OCI-LY1 (cell line): ENCODE measurements at regions not wholly inside any gene's neighbourhood (a gene's known extent, or its start where the extent isn't known, plus 50 kb on each side); places are given as distances from the start of the nearest gene placed in this dataset.

Source experiments
- CTCF ChIP-seq: fragments of 200-600 bp; sonication (generic), shearing (Covaris generic); IDR thresholded peaks from 2 replicates; pipeline ENCODE4 v1.5.1; 2017; ENCODE audit warnings: mild to moderate bottlenecking, antibody characterized with exemption, low read length, moderate library complexity, mixed read lengths
- EZH2 ChIP-seq: fragments of 200-600 bp; sonication (generic), shearing (Covaris generic); IDR thresholded peaks from 2 replicates; pipeline ENCODE4 v1.8.0; 2017; ENCODE audit warnings: borderline replicate concordance, mixed run types, mild to moderate bottlenecking, antibody characterized with exemption, low read length, moderate library complexity, mixed read lengths

GRCh38 chr9:115481769-115482168, 363.8 kb upstream of the TNC start:
- TF ChIP-seq CTCF = no peak
- TF ChIP-seq EZH2 = no peak
